ENCODE measurements at regions not wholly inside any gene's neighbourhood (a gene's known extent, or its start where the extent isn't known, plus 50 kb on each side); places are given as distances from the start of the nearest gene placed in this dataset.

GRCh38 chr13:62706048-62706447 lies 1290.4 kb upstream of the PCDH20 start:
- WGBS, 3 donors, result 73 to 76% (median 75%) methylated on average over 3 of the region's 3 CpGs
- intact Hi-C loops (cut with DNase I), result no loop called here

GRCh38 chr13:62704875-62705274 lies 1289.2 kb upstream of the PCDH20 start:
- no peaks in the 10 kb centered on the region for H3K9me3 ChIP-seq
- no peaks in the 10 kb centered on the region for H3K27me3 ChIP-seq
- TF ChIP-seq EP300 (IDR thresholded peaks at IDR 0.05) (no peak), POLR2A (IDR thresholded peaks at IDR 0.05) (no peak)
- TF ChIP-seq, protein P1, sequence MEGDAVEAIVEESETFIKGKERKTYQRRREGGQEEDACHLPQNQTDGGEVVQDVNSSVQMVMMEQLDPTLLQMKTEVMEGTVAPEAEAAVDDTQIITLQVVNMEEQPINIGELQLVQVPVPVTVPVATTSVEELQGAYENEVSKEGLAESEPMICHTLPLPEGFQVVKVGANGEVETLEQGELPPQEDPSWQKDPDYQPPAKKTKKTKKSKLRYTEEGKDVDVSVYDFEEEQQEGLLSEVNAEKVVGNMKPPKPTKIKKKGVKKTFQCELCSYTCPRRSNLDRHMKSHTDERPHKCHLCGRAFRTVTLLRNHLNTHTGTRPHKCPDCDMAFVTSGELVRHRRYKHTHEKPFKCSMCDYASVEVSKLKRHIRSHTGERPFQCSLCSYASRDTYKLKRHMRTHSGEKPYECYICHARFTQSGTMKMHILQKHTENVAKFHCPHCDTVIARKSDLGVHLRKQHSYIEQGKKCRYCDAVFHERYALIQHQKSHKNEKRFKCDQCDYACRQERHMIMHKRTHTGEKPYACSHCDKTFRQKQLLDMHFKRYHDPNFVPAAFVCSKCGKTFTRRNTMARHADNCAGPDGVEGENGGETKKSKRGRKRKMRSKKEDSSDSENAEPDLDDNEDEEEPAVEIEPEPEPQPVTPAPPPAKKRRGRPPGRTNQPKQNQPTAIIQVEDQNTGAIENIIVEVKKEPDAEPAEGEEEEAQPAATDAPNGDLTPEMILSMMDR (IDR thresholded peaks at IDR 0.05), result no peak
- H3K36me3 ChIP-seq, result no peaks in the 10 kb centered on the region
- no peak overlapping the region for H3K27ac ChIP-seq
- no peaks in the 10 kb centered on the region for H3K4me1 ChIP-seq (ENCODE audit: insufficient read depth)
- intact Hi-C loops (cut with DNase I), result no loop called here
- no peak for DNase-seq
- no peak overlapping the region for H3K4me3 ChIP-seq

More at GRCh38 chr13:62706048-62706447, 1290.4 kb upstream of the PCDH20 start:
- Histone ChIP-seq H3K36me3 (no peaks in the 10 kb centered on the region), H3K4me1 (ENCODE audit: insufficient read depth) (no peaks in the 10 kb centered on the region), H3K27ac (no peak overlapping the region), H3K27me3 (no peaks in the 10 kb centered on the region), H3K9me3 (no peaks in the 10 kb centered on the region), H3K4me3 (no peak overlapping the region)
- TF ChIP-seq POLR2A (IDR thresholded peaks at IDR 0.05) (no peak), EP300 (IDR thresholded peaks at IDR 0.05) (no peak)
- TF ChIP-seq, protein P1 (IDR thresholded peaks at IDR 0.05), result no peak
- no peak for DNase-seq

- TF ChIP-seq, protein P1 (IDR thresholded peaks at IDR 0.05), result no peak
- no peak for TF ChIP-seq EP300 (IDR thresholded peaks at IDR 0.05)
- no peak for TF ChIP-seq POLR2A (IDR thresholded peaks at IDR 0.05)
- H3K4me1 ChIP-seq (ENCODE audit: insufficient read depth), result no peaks in the 10 kb centered on the region
- H3K36me3 ChIP-seq, result no peaks in the 10 kb centered on the region
- H3K27me3 ChIP-seq, result no peaks in the 10 kb centered on the region
- no peaks in the 10 kb centered on the region for H3K9me3 ChIP-seq
- no peak overlapping the region for H3K27ac ChIP-seq
- intact Hi-C loops (cut with DNase I), result no loop called here
- DNase-seq, result no peak
- no peak overlapping the region for H3K4me3 ChIP-seq
These were observed 1286.9 kb upstream of the PCDH20 start for GRCh38 chr13:62702502-62702901.

- intact Hi-C loops (cut with DNase I), result no loop called here
- no peak overlapping the region for H3K4me3 ChIP-seq
- no peak for DNase-seq
- no peaks in the 10 kb centered on the region for H3K4me1 ChIP-seq (ENCODE audit: insufficient read depth)
- WGBS, 3 donors, result 88 to 93% (median 90%) methylated on average over 1 of the region's 1 CpG
- TF ChIP-seq, protein P1 (IDR thresholded peaks at IDR 0.05), result no peak
- TF ChIP-seq POLR2A (IDR thresholded peaks at IDR 0.05) (no peak), EP300 (IDR thresholded peaks at IDR 0.05) (no peak)
- H3K27me3 ChIP-seq, result no peaks in the 10 kb centered on the region
- no peaks in the 10 kb centered on the region for H3K9me3 ChIP-seq
- H3K27ac ChIP-seq, result no peak overlapping the region
- no peaks in the 10 kb centered on the region for H3K36me3 ChIP-seq
These were observed 1282.1 kb upstream of the PCDH20 start for GRCh38 chr13:62697701-62698100.

- TF ChIP-seq POLR2A (IDR thresholded peaks at IDR 0.05), result no peak
- TF ChIP-seq EP300 (IDR thresholded peaks at IDR 0.05), result no peak
- Histone ChIP-seq H3K27ac (no peak overlapping the region), H3K36me3 (no peaks in the 10 kb centered on the region), H3K27me3 (no peaks in the 10 kb centered on the region), H3K4me3 (no peak overlapping the region), H3K9me3 (no peaks in the 10 kb centered on the region), H3K4me1 (ENCODE audit: insufficient read depth) (no peaks in the 10 kb centered on the region)
- intact Hi-C loops (cut with DNase I), result no loop called here
- no peak for DNase-seq
These were observed 1280.8 kb upstream of the PCDH20 start for GRCh38 chr13:62696490-62696889.

Data from ovary (tissue), 7 donors.